ENCODE measurements at regions not wholly inside any gene's neighbourhood (a gene's known extent, or its start where the extent isn't known, plus 50 kb on each side); places are given as distances from the start of the nearest gene placed in this dataset.
A peak's percentile ranks its signal among the peaks of the same experiment; 100 is the strongest.

DNA sequence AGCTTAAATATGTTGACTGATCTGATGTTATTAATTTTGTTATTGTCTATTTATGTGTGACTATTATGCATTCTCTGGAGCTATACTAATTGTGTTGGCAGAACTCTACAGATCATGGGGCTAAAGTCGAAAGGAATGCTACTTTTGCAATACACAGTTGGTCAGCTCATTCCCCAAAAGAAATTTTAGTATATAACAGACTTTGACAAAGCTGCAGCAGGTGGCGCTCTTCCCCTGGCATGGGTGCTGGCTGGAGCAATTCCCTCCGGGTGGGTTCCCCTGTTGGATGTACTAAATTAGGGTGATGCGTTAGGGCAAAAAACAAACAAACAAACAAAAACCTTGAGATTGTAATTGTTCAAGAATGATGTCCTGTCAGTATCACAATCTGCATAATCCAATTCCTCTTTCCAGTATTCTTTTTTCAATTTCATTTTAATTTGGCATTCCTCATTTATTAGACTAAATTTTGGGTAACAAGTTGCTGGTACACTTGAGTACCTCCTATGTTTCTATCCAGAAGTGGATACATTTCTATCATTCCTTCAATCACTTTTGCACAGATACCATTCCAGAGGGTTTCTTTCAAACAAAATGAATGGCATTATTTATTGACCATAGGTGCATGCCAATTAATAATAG is 322.8 kb upstream of the EDNRB start:
- no peaks in the 10 kb centered on the region; the same call in 1 of the 2 replicates for H3K4me1 ChIP-seq (ENCODE audit: insufficient read depth)
- Mint-ChIP-seq H3K27me3 (ENCODE audit: insufficient read depth, low read depth, poor library complexity) (no peaks in the 10 kb centered on the region), H3K27ac (no peak overlapping the region), H3K36me3 (ENCODE audit: low read depth) (no peaks in the 10 kb centered on the region), H3K9me3 (no peaks in the 10 kb centered on the region), H3K4me1 (peaks cover 10% of the 10 kb centered on the region), H3K4me3 (no peak overlapping the region)
- TF ChIP-seq, protein P1, sequence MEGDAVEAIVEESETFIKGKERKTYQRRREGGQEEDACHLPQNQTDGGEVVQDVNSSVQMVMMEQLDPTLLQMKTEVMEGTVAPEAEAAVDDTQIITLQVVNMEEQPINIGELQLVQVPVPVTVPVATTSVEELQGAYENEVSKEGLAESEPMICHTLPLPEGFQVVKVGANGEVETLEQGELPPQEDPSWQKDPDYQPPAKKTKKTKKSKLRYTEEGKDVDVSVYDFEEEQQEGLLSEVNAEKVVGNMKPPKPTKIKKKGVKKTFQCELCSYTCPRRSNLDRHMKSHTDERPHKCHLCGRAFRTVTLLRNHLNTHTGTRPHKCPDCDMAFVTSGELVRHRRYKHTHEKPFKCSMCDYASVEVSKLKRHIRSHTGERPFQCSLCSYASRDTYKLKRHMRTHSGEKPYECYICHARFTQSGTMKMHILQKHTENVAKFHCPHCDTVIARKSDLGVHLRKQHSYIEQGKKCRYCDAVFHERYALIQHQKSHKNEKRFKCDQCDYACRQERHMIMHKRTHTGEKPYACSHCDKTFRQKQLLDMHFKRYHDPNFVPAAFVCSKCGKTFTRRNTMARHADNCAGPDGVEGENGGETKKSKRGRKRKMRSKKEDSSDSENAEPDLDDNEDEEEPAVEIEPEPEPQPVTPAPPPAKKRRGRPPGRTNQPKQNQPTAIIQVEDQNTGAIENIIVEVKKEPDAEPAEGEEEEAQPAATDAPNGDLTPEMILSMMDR (conservative IDR thresholded peaks at IDR 0.05; ENCODE audit: low read depth in 2 of 2), result peak; percentile 86 to 88
- TF ChIP-seq, protein P2, sequence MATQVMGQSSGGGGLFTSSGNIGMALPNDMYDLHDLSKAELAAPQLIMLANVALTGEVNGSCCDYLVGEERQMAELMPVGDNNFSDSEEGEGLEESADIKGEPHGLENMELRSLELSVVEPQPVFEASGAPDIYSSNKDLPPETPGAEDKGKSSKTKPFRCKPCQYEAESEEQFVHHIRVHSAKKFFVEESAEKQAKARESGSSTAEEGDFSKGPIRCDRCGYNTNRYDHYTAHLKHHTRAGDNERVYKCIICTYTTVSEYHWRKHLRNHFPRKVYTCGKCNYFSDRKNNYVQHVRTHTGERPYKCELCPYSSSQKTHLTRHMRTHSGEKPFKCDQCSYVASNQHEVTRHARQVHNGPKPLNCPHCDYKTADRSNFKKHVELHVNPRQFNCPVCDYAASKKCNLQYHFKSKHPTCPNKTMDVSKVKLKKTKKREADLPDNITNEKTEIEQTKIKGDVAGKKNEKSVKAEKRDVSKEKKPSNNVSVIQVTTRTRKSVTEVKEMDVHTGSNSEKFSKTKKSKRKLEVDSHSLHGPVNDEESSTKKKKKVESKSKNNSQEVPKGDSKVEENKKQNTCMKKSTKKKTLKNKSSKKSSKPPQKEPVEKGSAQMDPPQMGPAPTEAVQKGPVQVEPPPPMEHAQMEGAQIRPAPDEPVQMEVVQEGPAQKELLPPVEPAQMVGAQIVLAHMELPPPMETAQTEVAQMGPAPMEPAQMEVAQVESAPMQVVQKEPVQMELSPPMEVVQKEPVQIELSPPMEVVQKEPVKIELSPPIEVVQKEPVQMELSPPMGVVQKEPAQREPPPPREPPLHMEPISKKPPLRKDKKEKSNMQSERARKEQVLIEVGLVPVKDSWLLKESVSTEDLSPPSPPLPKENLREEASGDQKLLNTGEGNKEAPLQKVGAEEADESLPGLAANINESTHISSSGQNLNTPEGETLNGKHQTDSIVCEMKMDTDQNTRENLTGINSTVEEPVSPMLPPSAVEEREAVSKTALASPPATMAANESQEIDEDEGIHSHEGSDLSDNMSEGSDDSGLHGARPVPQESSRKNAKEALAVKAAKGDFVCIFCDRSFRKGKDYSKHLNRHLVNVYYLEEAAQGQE (IDR thresholded peaks at IDR 0.05; ENCODE audit: unreplicated experiment), result no peak
- no peak overlapping the region for H2AFZ ChIP-seq
- H3F3A ChIP-seq (replicated peaks; ENCODE audit: low read depth), result no peaks in the 10 kb centered on the region
- no peaks in the 10 kb centered on the region for H3K9me2 ChIP-seq (ENCODE audit: insufficient read depth)
- no peaks in the 10 kb centered on the region for H3K79me2 ChIP-seq (replicated peaks; ENCODE audit: insufficient read depth)
- no peak overlapping the region for H3K4me3 ChIP-seq
- no peak overlapping the region for H3K27ac ChIP-seq (ENCODE audit: low read depth)
- no peaks in the 10 kb centered on the region for H4K20me1 ChIP-seq (replicated peaks; ENCODE audit: insufficient read depth)
- ATAC-seq, result peak; percentile 85
- H3K4me2 ChIP-seq, result no peak overlapping the region
- peak; percentile 84 for DNase-seq (ENCODE audit: low spot score)
- no peaks in the 10 kb centered on the region for H3K36me3 ChIP-seq (ENCODE audit: insufficient read depth)
- H3K27me3 ChIP-seq (ENCODE audit: insufficient read depth), result no peaks in the 10 kb centered on the region

DNA sequence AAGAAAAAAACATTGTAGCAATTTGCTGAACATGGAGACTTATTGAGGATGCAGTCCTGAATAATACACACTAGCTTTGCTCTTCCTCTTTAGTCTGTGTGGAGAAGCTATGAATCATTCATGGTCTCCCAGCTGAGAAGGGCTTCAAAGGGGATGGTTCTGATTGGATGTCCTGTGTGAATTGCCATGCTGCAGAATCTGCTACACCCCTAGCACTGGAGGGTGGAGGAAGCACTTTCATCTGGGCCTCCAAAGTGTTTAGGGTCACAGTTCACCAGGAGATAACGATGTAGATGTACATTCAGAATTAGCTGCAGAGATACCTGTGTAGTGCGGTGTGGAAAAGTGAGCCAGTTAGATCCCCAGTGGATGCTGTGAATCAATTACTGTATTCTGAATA is 321.1 kb upstream of the EDNRB start:
- H3K27ac Mint-ChIP-seq, result no peak overlapping the region

More for the DNA sequence above, 321.1 kb upstream of the EDNRB start:
- ATAC-seq (peak; percentile 57), DNase-seq (ENCODE audit: low spot score) (peak; percentile 13)
- no peak overlapping the region for H3K27ac ChIP-seq (ENCODE audit: low read depth)
- H4K20me1 ChIP-seq (replicated peaks; ENCODE audit: insufficient read depth), result no peaks in the 10 kb centered on the region
- no peaks in the 10 kb centered on the region for H3K79me2 ChIP-seq (replicated peaks; ENCODE audit: insufficient read depth)
- Mint-ChIP-seq H3K9me3 (no peaks in the 10 kb centered on the region), H3K27me3 (ENCODE audit: insufficient read depth, low read depth, poor library complexity) (no peaks in the 10 kb centered on the region), H3K4me3 (no peak overlapping the region), H3K36me3 (ENCODE audit: low read depth) (no peaks in the 10 kb centered on the region), H3K4me1 (peaks cover 10% of the 10 kb centered on the region)
- H3K4me1 ChIP-seq (ENCODE audit: insufficient read depth), result no peaks in the 10 kb centered on the region; the same call in 1 of the 2 replicates
- no peaks in the 10 kb centered on the region for H3K36me3 ChIP-seq (ENCODE audit: insufficient read depth)
- no peaks in the 10 kb centered on the region for H3F3A ChIP-seq (replicated peaks; ENCODE audit: low read depth)
- peak overlapping the region; percentile 19; the same call in 1 of the 2 replicates for H2AFZ ChIP-seq
- TF ChIP-seq CREB1 (CRISPR knock-in tag; IDR thresholded peaks at IDR 0.05; ENCODE audit: low read depth), result no peak
- TF ChIP-seq STAT1 (IDR thresholded peaks at IDR 0.05; ENCODE audit: unreplicated experiment), result no peak
- TF ChIP-seq, protein P3, sequence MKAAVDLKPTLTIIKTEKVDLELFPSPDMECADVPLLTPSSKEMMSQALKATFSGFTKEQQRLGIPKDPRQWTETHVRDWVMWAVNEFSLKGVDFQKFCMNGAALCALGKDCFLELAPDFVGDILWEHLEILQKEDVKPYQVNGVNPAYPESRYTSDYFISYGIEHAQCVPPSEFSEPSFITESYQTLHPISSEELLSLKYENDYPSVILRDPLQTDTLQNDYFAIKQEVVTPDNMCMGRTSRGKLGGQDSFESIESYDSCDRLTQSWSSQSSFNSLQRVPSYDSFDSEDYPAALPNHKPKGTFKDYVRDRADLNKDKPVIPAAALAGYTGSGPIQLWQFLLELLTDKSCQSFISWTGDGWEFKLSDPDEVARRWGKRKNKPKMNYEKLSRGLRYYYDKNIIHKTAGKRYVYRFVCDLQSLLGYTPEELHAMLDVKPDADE (IDR thresholded peaks at IDR 0.05), result no peak
- TF ChIP-seq EZH2 (IDR thresholded peaks at IDR 0.05; ENCODE audit: low read depth, unreplicated experiment), result no peak
- TF ChIP-seq, protein P2 (IDR thresholded peaks at IDR 0.05; ENCODE audit: unreplicated experiment), result no peak
- TF ChIP-seq EZH2phosphoT487 (IDR thresholded peaks at IDR 0.05; ENCODE audit: unreplicated experiment), result no peak
- no peak for TF ChIP-seq ZNF331 (CRISPR knock-in tag; IDR thresholded peaks at IDR 0.05; ENCODE audit: low read depth)
- TF ChIP-seq, protein P1 (conservative IDR thresholded peaks at IDR 0.05; ENCODE audit: low read depth in 2 of 2), result no peak
- no peak overlapping the region for H3K4me3 ChIP-seq
- H3K9me2 ChIP-seq (ENCODE audit: insufficient read depth), result no peaks in the 10 kb centered on the region
- no peaks in the 10 kb centered on the region for H3K27me3 ChIP-seq (ENCODE audit: insufficient read depth)
- H3K4me2 ChIP-seq, result no peak overlapping the region

Data from GM23338 (cell line).